GM21528 (cell line): ENCODE measurements at regions not wholly inside any gene's neighbourhood (a gene's known extent, or its start where the extent isn't known, plus 50 kb on each side); places are given as distances from the start of the nearest gene placed in this dataset.
"Not testable (repeated sequence)": the region's sequence is repeated elsewhere in the genome, so short reads cannot be mapped to it uniquely, and the experiment has no call there.

Experiments
- ATAC-seq: cut with Tn5 transposase; IDR thresholded peaks from one replicate; pipeline ENCODE4 v1.9.1; 2021; ENCODE audit warnings: mild to moderate bottlenecking, moderate library complexity; ENCODE audit not compliant: unreplicated experiment, low FRiP score

DNA sequence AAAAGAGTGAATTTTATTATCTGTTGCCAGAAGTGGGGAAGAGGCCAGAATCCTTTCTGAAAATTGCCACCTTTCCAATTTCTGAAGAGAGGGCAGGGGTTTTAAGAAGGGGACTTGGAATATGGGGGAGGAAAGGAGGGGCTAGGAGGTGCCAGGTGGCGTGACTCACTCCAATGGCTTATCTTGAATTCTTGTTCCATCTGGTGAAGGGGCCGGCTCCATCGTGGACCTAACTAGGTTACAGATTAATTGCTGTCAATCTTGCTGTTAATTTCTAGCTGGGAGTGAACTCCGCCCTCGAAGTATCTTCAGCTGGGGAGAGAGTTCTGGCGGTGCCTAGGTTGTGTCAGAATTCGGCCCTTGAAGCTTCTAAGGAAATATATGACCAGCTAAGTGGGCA lies 138.7 kb downstream of the YTHDC2 start:
- ATAC-seq: no peak

DNA sequence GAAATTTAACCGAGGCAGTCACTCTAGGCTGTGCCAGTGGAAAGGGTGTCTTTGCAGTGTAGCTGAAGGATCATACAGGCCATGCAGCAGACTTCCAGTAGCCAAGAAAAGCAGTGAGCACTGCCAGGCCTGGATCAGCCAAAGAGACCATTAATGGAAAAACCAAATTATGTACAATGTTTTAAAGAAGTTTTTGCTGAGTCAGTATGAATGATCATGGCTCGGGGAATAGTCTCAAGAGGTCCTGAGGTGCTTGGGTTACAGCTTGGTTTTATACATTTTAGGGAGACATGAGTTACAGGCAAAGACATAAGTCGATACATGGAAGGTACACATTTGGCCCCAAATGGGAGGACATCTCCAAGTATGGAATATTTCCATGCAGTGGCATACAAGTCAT lies 141.3 kb downstream of the YTHDC2 start:
- no peak for ATAC-seq

DNA sequence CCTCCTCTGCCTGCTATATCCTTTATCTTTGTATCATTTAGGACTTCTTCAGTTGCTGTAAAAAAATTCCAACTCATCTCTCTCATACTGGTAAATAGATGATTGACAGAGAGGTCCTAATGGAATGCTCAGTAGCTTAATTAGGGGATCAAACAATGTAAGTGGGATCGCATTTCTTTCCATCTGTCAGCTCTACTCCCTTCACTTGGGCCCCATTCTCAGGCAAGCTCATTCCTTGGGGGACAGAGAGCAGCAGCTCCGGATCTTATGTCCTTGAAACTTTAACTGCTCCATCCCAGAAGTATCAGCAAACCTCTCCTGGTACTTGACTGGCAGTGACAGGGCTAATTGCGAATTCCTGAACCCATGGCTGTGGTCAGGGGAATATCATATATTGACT lies 146.7 kb downstream of the YTHDC2 start:
- ATAC-seq: no peak

DNA sequence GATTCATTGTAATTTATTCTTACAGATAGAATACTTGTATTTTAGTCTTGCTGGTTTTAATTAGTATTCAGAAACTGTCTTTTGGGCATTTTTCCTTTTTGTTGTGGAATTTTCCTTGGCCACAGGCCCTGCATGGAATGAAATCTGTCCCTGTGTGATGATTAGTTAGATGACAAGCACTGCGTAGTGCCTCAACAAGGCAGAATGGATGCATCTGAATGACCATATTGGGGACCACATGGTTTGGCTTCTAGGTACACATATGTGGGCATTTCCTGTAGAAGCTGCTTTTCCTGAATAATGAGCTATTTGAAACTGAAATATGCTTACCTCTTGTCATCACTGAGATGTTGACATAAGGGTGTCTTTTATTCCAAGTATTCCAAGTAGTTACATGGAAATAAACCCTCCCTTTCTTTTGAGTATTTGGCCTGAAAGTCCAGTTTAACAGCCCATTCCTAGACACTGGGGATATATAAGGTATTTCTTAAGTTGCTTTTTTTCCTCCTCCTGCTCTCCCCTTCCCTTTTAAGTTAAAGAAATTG lies 147.3 kb downstream of the YTHDC2 start:
- ATAC-seq: no peak

DNA sequence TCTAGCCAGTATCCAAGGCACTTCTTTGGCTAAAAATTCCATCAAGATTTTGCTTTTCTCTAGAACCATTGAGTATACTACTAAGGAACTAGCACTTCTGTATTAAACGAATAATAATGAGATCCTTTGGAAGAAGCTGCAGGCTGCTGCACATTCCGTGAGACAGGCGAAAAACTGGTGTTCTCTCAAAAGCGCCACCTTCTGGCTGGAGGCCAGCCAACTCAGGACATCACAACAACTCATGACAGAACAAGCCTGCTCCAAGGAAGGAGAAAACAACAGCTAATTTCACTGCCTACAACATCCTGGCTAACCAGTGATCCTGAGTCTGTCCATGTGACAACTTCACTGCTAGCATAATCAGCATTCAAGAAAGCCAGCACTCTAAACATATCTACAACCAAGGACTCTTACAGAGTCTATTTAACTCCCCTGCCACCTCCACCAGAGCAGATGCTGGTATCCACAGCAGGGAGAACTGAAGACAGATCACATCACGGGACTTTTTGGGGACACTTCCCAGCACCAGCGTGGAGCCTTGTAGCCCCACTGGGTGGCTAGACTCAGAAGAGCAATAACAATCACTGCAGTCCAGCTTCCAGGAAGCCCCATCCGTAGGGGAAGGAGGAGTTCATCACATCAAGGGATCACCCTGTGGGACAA lies 150.5 kb downstream of the YTHDC2 start:
- no peak for ATAC-seq

DNA sequence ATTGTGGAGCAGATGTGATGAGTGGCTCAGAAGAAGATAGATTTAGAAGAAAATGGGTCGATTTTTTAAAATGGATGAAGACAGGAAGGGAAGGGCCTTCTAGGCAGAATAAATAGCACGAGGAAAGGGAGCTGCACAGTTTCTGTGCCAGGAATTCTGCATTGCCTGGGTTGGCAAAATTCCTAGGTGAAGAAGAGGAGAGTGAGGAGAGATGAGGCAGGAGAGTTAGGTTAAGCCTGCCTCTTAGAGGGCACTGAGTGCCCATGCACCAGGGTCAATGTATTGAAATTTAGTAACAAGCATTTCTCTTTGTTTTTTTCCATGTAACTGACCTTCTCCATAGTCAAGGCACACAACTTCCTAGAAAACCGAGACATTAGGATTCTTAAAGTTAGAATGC lies 159.5 kb downstream of the YTHDC2 start:
- no peak for ATAC-seq

DNA sequence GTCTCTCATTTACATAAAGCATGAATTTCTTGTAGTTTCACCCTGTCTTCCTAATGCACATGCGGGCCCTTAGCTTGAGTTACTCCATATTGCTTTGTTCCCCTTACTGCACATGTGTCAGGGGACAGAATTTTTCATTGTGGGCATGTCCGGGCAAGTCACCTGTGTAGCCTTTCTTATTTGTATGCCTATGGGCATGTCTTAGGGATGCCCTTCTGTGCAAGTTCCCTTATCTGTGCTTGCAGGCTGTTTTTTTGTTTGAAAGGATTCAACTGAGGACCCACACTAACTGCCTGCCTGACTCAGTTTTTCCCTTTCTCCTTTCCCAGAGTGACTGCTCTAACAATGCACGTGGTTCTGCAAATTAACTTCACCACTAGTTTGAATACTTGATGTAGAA lies 161.7 kb downstream of the YTHDC2 start:
- no peak for ATAC-seq

DNA sequence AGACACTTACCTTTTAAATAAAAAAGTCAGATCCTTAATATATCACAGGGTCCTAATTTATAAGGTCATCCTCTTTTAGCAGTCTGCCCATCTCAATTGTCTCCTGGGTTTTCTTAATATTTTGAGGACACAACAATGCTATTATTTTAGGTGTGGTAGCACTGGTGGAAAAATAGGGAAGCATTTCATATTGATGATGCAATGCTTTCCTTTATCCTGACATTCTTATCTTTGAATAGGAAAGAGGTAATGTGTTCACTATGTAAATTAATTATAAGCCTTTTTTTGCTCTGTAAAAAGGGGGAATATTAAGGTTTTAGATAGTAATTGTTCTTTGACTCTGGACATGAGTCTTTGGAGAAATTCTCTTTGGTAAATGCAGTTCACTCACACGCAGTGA lies 164.7 kb downstream of the YTHDC2 start:
- ATAC-seq: no peak

DNA sequence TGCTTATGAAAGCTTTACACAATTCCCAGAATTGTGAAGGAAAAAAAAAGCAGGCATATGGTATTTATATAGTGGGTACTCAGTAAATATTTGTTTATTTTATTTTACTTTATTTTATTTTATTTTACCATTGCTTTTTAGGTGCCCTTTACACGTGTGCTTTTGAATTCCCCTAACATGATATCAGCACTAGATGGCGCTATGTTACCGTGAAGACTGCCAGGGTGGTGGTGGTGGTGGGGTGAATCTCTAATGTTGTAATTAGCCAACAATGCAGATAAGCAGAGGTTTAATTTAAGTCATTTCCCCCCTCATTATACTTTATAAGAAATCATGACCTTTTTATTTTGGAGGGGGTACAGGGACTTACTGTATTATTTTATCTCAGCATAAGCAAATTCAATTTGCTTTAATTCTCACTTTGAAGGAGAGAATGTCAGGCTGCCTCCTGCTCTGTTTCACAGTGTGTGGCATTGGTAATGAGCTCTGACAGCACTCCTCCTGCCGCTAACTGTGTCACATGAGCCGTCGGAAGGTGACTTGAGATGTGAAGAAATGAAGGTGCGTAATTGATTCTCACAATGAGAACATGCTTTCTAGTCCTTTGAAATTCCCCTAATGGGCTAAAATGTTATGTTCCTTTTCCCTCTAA lies 165.6 kb downstream of the YTHDC2 start:
- ATAC-seq: no peak

DNA sequence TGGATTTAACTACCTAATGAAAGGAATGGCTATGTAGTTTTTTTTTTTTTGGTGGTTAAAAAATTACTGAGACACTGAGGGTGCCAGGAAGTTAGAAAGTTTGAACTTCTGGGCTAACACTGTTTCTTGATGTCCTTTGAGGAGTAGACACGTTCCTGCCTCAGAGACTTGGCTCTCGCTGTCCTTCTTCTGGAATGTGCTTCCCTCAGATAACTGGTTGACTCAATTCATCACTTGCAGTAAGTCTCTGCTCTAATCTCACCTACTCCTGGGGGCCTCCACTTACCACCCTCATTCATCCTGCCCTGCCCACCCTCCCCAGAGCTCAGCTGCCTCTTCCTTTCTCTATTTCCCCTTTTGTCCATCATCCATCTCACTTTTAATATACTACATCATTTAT lies 167.0 kb downstream of the YTHDC2 start:
- ATAC-seq: no peak

DNA sequence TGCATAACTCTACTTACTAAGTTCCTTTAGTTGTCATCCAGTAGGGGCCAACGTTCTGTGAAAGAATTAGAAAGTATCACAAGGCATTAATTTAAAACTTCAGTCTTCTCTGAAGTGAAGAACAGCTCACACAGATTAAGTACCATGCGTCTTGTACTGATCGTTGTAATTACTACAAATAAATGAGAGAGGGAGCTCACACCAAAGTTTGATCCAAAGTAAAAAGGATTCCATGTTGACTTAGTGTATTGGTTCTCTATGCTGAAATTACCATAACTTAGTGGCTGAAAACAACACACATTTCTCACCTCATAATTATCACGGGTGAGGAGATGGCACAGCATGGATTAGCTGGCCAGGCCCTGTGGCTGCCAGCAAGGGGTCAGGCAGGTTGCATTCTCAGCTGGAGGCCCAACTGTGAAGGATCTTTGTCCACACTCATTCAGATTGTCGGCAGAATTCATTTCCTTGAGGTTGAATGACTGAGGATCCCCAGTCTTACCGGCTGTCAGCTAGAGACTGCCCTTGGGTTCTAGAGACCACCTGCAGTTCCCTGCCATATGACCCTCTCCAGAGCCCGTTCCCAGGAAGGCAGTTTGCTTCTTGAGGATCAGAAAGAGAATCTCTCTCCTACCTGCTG lies 169.1 kb downstream of the YTHDC2 start:
- ATAC-seq: no peak

DNA sequence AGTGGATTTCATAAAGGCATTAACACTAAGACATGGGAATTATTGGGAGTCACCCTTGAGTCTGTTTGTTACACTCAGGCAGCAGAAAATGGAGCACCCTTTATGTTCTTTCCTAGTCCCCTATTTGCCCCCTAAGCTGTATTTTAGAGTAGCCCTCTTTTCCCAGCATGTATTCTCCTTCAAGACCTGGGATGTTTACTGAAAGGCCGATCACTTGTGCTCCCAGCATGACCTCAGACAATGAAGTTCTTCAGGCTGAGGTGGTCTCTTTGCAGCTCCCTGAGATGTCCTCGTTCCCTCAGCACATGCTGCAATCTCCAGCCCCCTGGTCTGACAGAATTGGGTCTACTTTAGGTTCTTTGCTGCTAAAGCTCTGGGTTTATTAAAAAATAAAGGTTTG lies 169.7 kb downstream of the YTHDC2 start:
- no peak for ATAC-seq

DNA sequence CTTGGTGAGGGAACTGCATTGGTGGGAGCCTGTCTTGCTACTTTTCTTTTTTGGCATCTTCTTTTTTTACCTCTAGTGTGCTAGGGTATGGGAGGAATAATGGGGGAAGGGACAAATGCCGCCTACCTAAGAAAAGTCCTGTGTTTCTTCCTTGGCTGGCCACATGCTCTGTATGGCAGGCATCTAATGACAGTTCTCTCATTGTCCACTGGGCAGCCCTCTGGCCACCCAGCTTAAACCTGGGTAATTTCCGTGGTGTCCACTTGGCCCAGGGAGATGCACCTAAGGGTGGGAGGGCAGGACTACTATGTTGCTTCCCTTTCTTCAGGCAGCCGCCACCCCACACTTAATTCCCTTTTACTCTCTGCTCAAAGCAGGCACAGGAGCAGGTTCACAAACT lies 173.1 kb downstream of the YTHDC2 start:
- no peak for ATAC-seq

DNA sequence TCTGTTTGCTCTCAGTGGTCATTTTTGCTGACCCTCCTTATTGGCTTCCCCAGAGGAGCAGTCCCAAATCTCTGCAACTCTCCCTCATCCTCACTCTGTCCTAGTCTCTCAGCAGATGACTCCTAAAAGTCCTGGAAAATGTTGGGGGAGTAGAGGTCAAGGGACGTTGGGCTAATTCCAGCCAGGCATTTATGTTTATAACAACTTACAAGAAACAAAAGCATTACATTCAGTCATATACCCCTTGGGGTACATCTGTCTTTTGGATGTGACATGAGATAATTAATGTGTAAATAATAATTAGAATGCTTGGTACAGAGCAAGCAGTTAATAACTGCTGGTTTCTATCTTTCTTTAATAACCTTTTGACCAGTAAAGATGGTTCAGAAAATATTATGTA lies 176.2 kb downstream of the YTHDC2 start:
- no peak for ATAC-seq

DNA sequence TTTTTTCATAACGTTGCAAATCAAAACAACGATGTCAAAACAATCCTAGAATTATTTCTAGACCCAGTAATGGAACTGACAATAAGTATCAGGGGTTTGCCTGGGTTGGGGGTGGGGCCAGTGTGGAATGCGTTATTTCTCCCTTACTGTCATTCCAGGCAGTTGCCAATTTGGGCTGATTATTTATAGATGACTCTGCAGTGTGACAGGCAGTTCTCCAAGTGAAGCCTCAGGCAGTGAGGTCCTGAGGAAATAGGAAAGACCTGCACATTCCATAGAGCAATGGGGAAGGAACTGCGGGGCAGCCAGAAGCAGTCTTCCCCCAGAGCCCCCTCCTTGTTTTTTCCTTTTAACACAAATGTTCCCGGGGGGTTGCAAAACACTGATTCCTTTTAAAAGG lies 179.0 kb downstream of the YTHDC2 start:
- no peak for ATAC-seq

DNA sequence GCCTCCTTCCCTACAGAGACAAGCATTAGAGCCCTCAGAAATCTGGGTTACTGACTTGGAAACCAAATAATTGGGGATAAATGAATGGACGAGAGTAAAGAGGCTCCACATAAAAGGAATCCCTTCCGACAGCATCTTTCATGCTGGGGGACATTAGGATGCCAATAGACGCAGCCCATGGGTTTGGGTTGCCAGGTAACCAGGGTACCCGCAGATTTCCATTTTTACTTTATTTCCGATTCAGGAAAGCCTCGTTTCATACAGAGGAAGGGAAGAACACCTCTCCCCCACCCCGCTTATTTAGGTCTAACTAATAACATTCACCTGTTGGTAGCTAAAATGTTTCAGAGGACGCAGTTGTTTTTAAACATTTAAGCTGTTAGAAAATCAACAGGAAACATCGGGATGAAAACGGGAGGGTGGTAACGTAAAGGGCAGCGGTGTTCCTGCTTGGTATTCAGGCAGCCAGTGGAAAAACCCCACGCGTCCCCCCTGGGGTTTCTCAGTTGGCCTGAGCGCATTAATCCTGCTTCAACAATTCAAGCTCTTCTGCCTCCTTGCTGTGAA lies 179.5 kb downstream of the YTHDC2 start:
- no peak for ATAC-seq

DNA sequence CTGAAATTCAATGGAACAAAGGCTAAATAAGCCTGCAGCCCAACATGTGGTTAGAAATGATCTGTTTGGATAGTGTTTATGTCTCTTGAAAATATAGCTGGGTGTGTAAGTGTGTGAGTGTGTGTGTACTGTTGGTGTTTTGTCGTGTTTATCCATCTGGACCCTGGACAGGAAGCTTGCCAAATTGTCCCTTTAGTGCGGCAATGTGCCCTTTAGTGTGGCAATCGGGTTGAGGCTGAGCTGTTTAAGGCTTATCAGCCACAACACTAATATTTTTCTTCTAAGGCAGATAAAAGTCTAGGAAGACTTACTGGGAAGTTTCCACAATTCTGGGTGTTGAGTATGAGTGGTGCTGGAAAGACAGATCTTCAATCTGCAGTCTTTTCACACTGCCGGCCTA lies 180.2 kb downstream of the YTHDC2 start:
- ATAC-seq: no peak

DNA sequence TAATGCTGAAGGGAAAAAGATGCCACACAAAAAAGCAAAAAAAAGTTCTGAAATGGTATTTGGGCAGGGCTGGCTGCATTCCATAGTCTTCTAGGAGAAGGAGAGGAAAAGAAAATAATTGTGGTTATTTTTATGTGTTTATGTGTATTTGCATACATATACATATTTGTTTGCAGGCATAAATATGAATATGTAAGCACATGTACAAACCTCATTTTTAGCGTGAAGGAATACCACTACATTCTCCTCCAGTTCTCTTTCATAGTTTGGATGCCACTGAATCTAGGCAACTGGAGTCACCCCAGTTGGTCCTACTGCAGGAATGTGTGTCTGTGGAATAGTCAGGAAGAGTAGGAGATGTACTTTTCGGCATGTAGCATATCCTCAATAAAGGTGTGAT lies 181.1 kb downstream of the YTHDC2 start:
- no peak for ATAC-seq

DNA sequence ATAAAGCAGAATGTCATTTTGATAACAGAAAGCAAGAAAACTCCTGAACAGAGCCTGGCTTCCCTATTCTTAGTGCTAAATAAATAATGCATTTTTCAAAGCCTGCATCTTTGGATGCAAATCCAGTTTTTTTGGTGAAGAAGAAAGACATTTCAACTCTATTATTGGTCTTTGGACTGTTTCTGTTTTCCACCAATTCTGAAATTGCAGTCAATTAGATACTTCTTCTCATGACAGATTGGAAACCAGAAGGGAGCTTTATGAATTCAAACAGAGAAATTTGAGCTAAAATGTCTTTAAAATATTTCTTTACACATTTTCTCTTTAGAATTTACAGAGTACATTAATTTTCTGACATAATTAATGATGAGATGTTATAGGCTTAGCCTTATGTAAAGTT lies 189.8 kb downstream of the YTHDC2 start:
- no peak for ATAC-seq

DNA sequence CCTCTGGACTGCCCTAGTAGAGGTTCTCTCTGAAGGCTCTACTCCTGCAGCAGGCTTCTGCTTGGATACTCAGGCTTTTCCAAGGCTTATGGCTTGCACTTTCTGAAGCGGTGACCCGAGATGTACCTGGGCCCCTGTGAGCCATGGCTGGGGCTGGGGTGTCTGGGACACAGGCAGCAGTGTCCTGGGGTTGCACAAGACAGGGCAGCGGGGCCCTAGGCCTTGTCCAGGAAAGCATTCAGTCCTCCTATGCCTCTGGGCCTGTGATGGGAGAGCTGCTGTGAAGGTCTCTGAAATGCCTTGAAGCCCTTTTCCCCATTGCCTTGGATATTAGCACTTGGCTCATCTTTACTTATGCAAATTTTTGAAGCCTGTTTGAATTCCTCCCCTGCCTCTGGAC lies 192.2 kb downstream of the YTHDC2 start:
- ATAC-seq: no peak

DNA sequence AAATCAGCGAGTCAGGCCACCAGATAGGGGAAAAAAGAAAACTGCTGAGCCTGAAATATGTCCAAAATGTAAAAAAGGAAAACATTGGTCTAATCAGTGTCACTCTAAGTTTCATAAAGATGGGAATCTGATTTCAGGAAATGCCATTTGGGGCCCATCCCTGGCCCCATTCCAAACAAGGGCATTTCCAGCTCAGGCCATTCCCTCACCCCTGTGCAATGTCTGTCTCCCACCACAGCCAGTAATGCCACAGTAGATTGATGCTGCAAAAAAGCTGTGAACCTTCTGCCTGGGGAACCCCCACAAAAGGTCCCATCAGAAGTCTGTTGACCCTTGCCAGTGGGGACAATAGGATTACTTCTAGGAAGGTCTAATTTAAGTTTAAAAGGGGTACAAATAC lies 199.6 kb downstream of the YTHDC2 start:
- no peak for ATAC-seq

DNA sequence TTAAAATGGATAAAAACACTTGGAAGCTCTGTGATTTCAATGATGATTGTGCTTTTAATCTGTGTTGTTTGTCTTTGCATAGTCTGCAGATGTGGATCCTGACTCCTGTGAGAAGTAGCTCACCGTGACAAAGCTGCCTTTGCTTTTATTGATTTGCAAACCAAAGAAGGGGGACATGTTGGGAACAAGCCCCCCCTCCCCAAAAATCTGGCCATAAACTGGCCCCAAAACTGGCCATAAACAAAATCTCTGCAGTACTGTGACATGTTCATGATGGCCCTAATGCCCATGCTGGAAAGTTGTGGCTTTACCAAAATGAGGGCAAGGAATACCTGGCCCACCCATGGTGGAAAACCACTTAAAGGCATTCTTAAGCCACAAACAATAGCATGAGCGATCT lies 202.4 kb downstream of the YTHDC2 start:
- ATAC-seq: not testable (repeated sequence)
